ENCODE measurements at regions not wholly inside any gene's neighbourhood (a gene's known extent, or its start where the extent isn't known, plus 50 kb on each side); places are given as distances from the start of the nearest gene placed in this dataset.

- Histone ChIP-seq H4K20me1 (ENCODE audit: insufficient read depth) (no peaks in the 10 kb centered on the region), H3K4me2 (ENCODE audit: low read length) (peak overlapping the region; percentile 42), H3K27me3 (ENCODE audit: insufficient read depth, low read length) (no peaks in the 10 kb centered on the region), H3K36me3 (ENCODE audit: control insufficient read depth in 1 of 2, insufficient read depth in 2 of 2, low read length in 2 of 2) (no peaks in the 10 kb centered on the region), H3K9me2 (ENCODE audit: insufficient read depth) (no peaks in the 10 kb centered on the region), H3K79me2 (ENCODE audit: insufficient read depth, low read length) (no peaks in the 10 kb centered on the region), H3K4me3 (replicated peaks in 1 of 2; ENCODE audit: low read depth in 1 of 2, low read length in 2 of 2) (peak overlapping the region in 1 of 2 experiments; percentile 21; a peak in 1 of 4 replicates), H3K4me1 (ENCODE audit: control insufficient read depth in 1 of 2, insufficient read depth in 2 of 2, low read length in 2 of 2) (no peaks in the 10 kb centered on the region), H2AFZ (ENCODE audit: low read depth, low read length, poor library complexity, severe bottlenecking) (peak overlapping the region; percentile 91), H3K9me3 (ENCODE audit: control insufficient read depth in 1 of 2, insufficient read depth in 1 of 2, low read depth in 1 of 2, low read length in 2 of 2) (no peaks in the 10 kb centered on the region), H3K27ac (ENCODE audit: low read depth, low read length) (no peak overlapping the region), H3K9ac (ENCODE audit: low read length) (no peak overlapping the region)
- DNase-seq (ENCODE audit: low read depth, low spot score) (no peak), ATAC-seq (no peak)
- TF ChIP-seq CEBPB (IDR thresholded peaks at IDR 0.05; ENCODE audit: low read depth) (no peak), ZFX (IDR thresholded peaks at IDR 0.05) (no peak)
- ChIA-PET CTCF (no interaction called here), POLR2A (no interaction called here), RAD21 (ENCODE audit: low non-redundant PET in 1 of 2, low total read pairs in 2 of 2, uncharacterized antibody in 2 of 2, unreplicated experiment in 2 of 2) (no interaction called here)
- no TSS peak for BruUV-seq (replicated peaks)
- intact Hi-C loops (cut with micrococcal nuclease): no loop called here
These were observed 390.1 kb downstream of the PDGFC start for GRCh38 chr4:156581282-156582063.

DNA sequence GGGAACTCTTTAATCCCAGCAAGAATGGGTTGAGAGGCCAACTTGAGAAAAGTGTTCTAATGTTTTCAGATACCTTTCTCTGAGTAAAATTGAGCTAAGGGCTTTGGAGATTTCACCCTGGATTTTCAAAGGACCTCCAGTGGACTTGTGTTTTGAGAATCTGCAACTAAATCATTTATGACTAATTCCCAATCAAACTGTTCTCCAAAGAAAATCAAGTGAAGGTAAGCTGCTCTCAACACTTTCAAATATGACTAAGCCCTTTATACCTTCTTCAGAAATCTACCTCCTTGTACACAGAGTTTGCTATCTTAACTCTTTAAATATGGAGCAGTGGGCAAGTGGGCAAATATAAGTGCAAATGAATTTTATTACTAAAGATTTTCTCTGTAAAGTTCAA, 392.9 kb downstream of the PDGFC start:
- no peak overlapping the region for H3K4me3 ChIP-seq (replicated peaks in 1 of 2; ENCODE audit: low read depth in 1 of 2, low read length in 2 of 2)
- POLR2A ChIA-PET: no interaction called here

More for the DNA sequence above, 392.9 kb downstream of the PDGFC start:
- ATAC-seq (no peak), DNase-seq (ENCODE audit: low read depth, low spot score) (no peak)
- BruUV-seq (replicated peaks): no TSS peak
- Histone ChIP-seq H3K79me2 (ENCODE audit: insufficient read depth, low read length) (no peaks in the 10 kb centered on the region), H3K9me3 (ENCODE audit: control insufficient read depth in 1 of 2, insufficient read depth in 1 of 2, low read depth in 1 of 2, low read length in 2 of 2) (no peaks in the 10 kb centered on the region), H3K9ac (ENCODE audit: low read length) (no peak overlapping the region), H3K9me2 (ENCODE audit: insufficient read depth) (no peaks in the 10 kb centered on the region), H4K20me1 (ENCODE audit: insufficient read depth) (no peaks in the 10 kb centered on the region), H3K4me1 (ENCODE audit: control insufficient read depth in 1 of 2, insufficient read depth in 2 of 2, low read length in 2 of 2) (no peaks in the 10 kb centered on the region), H2AFZ (ENCODE audit: low read depth, low read length, poor library complexity, severe bottlenecking) (no peak overlapping the region), H3K27me3 (ENCODE audit: insufficient read depth, low read length) (no peaks in the 10 kb centered on the region), H3K27ac (ENCODE audit: low read depth, low read length) (no peak overlapping the region), H3K4me2 (ENCODE audit: low read length) (no peak overlapping the region), H3K36me3 (ENCODE audit: control insufficient read depth in 1 of 2, insufficient read depth in 2 of 2, low read length in 2 of 2) (no peaks in the 10 kb centered on the region)
- ChIA-PET RAD21 (ENCODE audit: low non-redundant PET in 1 of 2, low total read pairs in 2 of 2, uncharacterized antibody in 2 of 2, unreplicated experiment in 2 of 2) (no interaction called here), CTCF (no interaction called here)
- TF ChIP-seq SRF (IDR thresholded peaks at IDR 0.05; ENCODE audit: low read depth): no peak
- no peak for TF ChIP-seq EGR1 (IDR thresholded peaks at IDR 0.05; ENCODE audit: low read depth)
- TF ChIP-seq EZH2 (IDR thresholded peaks at IDR 0.05): no peak
- no peak for TF ChIP-seq YY1 (IDR thresholded peaks at IDR 0.05; ENCODE audit: extremely low read depth, insufficient replicate concordance, low read depth, low read length)
- no peak for TF ChIP-seq ELF1 (IDR thresholded peaks at IDR 0.05; ENCODE audit: borderline replicate concordance, low read depth)
- TF ChIP-seq, protein P1, sequence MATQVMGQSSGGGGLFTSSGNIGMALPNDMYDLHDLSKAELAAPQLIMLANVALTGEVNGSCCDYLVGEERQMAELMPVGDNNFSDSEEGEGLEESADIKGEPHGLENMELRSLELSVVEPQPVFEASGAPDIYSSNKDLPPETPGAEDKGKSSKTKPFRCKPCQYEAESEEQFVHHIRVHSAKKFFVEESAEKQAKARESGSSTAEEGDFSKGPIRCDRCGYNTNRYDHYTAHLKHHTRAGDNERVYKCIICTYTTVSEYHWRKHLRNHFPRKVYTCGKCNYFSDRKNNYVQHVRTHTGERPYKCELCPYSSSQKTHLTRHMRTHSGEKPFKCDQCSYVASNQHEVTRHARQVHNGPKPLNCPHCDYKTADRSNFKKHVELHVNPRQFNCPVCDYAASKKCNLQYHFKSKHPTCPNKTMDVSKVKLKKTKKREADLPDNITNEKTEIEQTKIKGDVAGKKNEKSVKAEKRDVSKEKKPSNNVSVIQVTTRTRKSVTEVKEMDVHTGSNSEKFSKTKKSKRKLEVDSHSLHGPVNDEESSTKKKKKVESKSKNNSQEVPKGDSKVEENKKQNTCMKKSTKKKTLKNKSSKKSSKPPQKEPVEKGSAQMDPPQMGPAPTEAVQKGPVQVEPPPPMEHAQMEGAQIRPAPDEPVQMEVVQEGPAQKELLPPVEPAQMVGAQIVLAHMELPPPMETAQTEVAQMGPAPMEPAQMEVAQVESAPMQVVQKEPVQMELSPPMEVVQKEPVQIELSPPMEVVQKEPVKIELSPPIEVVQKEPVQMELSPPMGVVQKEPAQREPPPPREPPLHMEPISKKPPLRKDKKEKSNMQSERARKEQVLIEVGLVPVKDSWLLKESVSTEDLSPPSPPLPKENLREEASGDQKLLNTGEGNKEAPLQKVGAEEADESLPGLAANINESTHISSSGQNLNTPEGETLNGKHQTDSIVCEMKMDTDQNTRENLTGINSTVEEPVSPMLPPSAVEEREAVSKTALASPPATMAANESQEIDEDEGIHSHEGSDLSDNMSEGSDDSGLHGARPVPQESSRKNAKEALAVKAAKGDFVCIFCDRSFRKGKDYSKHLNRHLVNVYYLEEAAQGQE (IDR thresholded peaks at IDR 0.05; ENCODE audit: low read depth): no peak
- no peak for TF ChIP-seq SIN3A (IDR thresholded peaks at IDR 0.05; ENCODE audit: low read depth)
- TF ChIP-seq TCF7L2 (IDR thresholded peaks at IDR 0.05; ENCODE audit: borderline replicate concordance, extremely low read depth, insufficient read depth, insufficient read length): no peak
- no peak for TF ChIP-seq ZFX (IDR thresholded peaks at IDR 0.05)
- TF ChIP-seq FOSL1 (IDR thresholded peaks at IDR 0.05; ENCODE audit: low read depth): no peak
- no peak for TF ChIP-seq MAX (IDR thresholded peaks at IDR 0.05)
- no peak for TF ChIP-seq CBX3 (IDR thresholded peaks at IDR 0.05; ENCODE audit: low read depth)
- TF ChIP-seq, protein P2, sequence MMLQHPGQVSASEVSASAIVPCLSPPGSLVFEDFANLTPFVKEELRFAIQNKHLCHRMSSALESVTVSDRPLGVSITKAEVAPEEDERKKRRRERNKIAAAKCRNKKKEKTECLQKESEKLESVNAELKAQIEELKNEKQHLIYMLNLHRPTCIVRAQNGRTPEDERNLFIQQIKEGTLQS (IDR thresholded peaks at IDR 0.05): no peak
- no peak for TF ChIP-seq ZNF274 (IDR thresholded peaks at IDR 0.05; ENCODE audit: low read depth, low read length)
- TF ChIP-seq CEBPB (IDR thresholded peaks at IDR 0.05; ENCODE audit: low read depth): no peak
- no peak for TF ChIP-seq POLR2A (IDR thresholded peaks at IDR 0.05; ENCODE audit: borderline replicate concordance, extremely low read depth, insufficient read depth, insufficient read length)
- intact Hi-C loops (cut with micrococcal nuclease): no loop called here

Measured in HCT116 (cell line).